H9 (cell line): ENCODE measurements at regions not wholly inside any gene's neighbourhood (a gene's known extent, or its start where the extent isn't known, plus 50 kb on each side); places are given as distances from the start of the nearest gene placed in this dataset.

Experiments
- DNase-seq: peaks from one replicate; pipeline ENCODE4 v3.0.0-alpha.2; 2017
- H2AFZ ChIP-seq: one replicate; pipeline ENCODE4 v1.6.1; 2013; ENCODE audit warnings: mild to moderate bottlenecking, low read length, control low read depth, moderate library complexity
- H2AK5ac ChIP-seq: 2 replicates; pipeline ENCODE4 v1.6.1; 2013; ENCODE audit warnings: low read length, control low read depth, mixed read lengths; ENCODE audit not compliant: insufficient read length
- H2BK120ac ChIP-seq: one replicate; pipeline ENCODE4 v1.6.1; 2013; ENCODE audit warnings: low read depth, mild to moderate bottlenecking, low read length, control low read depth, inconsistent platforms; ENCODE audit not compliant: poor library complexity, severe bottlenecking
- H2BK12ac ChIP-seq: 2 replicates; pipeline ENCODE4 v1.6.1; 2013; ENCODE audit warnings: low read length, control low read depth, mixed read lengths, low read depth; ENCODE audit not compliant: insufficient read length
- H2BK15ac ChIP-seq: 2 replicates; pipeline ENCODE4 v1.6.1; 2013; ENCODE audit warnings: low read depth, low read length, control low read depth
- H2BK20ac ChIP-seq: one replicate; pipeline ENCODE4 v1.6.1; 2013; ENCODE audit warnings: low read depth, mild to moderate bottlenecking, low read length, control low read depth, inconsistent platforms; ENCODE audit not compliant: poor library complexity, severe bottlenecking
- H2BK5ac ChIP-seq: 2 replicates; pipeline ENCODE4 v1.6.1; 2013; ENCODE audit warnings: low read length, control low read depth, mixed read lengths; ENCODE audit not compliant: insufficient read length
- H3K14ac ChIP-seq: 2 replicates; pipeline ENCODE4 v1.6.1; 2013; ENCODE audit warnings: low read length, control low read depth; ENCODE audit not compliant: insufficient read depth
- H3K18ac ChIP-seq: 2 replicates; pipeline ENCODE4 v1.6.1; 2013; ENCODE audit warnings: low read depth, mild to moderate bottlenecking, mixed read lengths, low read length, control low read depth; ENCODE audit not compliant: insufficient read length
- H3K23ac ChIP-seq: 2 replicates; pipeline ENCODE4 v1.6.1; 2013; ENCODE audit warnings: low read length, control low read depth, mixed read lengths, low read depth; ENCODE audit not compliant: insufficient read length
- H3K23me2 ChIP-seq: 2 replicates; pipeline ENCODE4 v1.6.1; 2013; ENCODE audit warnings: low read depth, mild to moderate bottlenecking, mixed read lengths, low read length, control low read depth; ENCODE audit not compliant: insufficient read length, poor library complexity, severe bottlenecking
- H3K27ac ChIP-seq: 2 replicates; pipeline ENCODE4 v1.5.1; 2013; ENCODE audit warnings: low read length, control low read depth, mixed read lengths, low read depth; ENCODE audit not compliant: insufficient read length
- H3K27me3 ChIP-seq: 2 replicates; pipeline ENCODE4 v1.6.1; 2013; ENCODE audit warnings: low read length, control low read depth, inconsistent platforms; ENCODE audit not compliant: insufficient read depth
- H3K4ac ChIP-seq: 2 replicates; pipeline ENCODE4 v1.6.1; 2013; ENCODE audit warnings: low read depth, mild to moderate bottlenecking, control low read depth, inconsistent platforms, low read length, moderate library complexity
- H3K4me1 ChIP-seq: 2 replicates; pipeline ENCODE4 v1.6.1; 2013; ENCODE audit warnings: low read length, control low read depth, inconsistent platforms; ENCODE audit not compliant: insufficient read depth
- H3K4me2 ChIP-seq: 2 replicates; pipeline ENCODE4 v1.6.1; 2013; ENCODE audit warnings: low read length, control low read depth, mixed read lengths; ENCODE audit not compliant: insufficient read length, insufficient read depth
- H3K56ac ChIP-seq: 2 replicates; pipeline ENCODE4 v1.6.1; 2013; ENCODE audit warnings: low read depth, mild to moderate bottlenecking, mixed read lengths, low read length, control low read depth; ENCODE audit not compliant: insufficient read length
- H3K79me1 ChIP-seq: 2 replicates; pipeline ENCODE4 v1.6.1; 2013; ENCODE audit warnings: low read depth, mild to moderate bottlenecking, moderate library complexity, low read length, control low read depth, inconsistent platforms; ENCODE audit not compliant: insufficient read depth, poor library complexity, severe bottlenecking
- H3K79me2 ChIP-seq: 2 replicates; pipeline ENCODE4 v1.6.1; 2013; ENCODE audit warnings: low read length, control low read depth, inconsistent platforms; ENCODE audit not compliant: insufficient read depth
- H3K9ac ChIP-seq: 2 replicates; pipeline ENCODE4 v1.6.1; 2013; ENCODE audit warnings: low read length, control low read depth, mixed read lengths; ENCODE audit not compliant: insufficient read length; ENCODE audit errors: extremely low read depth
- H3K9me3 ChIP-seq: one replicate; pipeline ENCODE4 v1.6.1; 2013; ENCODE audit warnings: low read depth, low read length, inconsistent platforms; ENCODE audit not compliant: control insufficient read depth
- H3T11ph ChIP-seq: one replicate; pipeline ENCODE4 v1.6.1; 2013; ENCODE audit warnings: mild to moderate bottlenecking, low read length, control low read depth, inconsistent platforms
- H4K20me1 ChIP-seq: one replicate; pipeline ENCODE4 v1.6.1; 2013; ENCODE audit not compliant: control insufficient read depth, insufficient read length, insufficient read depth
- H4K5ac ChIP-seq: 2 replicates; pipeline ENCODE4 v1.6.1; 2013; ENCODE audit warnings: low read depth, mild to moderate bottlenecking, mixed read lengths, low read length, control low read depth; ENCODE audit not compliant: insufficient read length
- H4K8ac ChIP-seq: replicated peaks from 2 replicates; pipeline ENCODE4 v1.6.1; 2013; ENCODE audit warnings: low read length, control low read depth, mixed read lengths, low read depth; ENCODE audit not compliant: insufficient read length
- H4K91ac ChIP-seq: 2 replicates; pipeline ENCODE4 v1.6.1; 2013; ENCODE audit warnings: low read depth, mild to moderate bottlenecking, moderate library complexity, mixed read lengths, low read length, control low read depth; ENCODE audit not compliant: insufficient read length
- H3K27ac Mint-ChIP-seq, 3 experiments: 2 replicates in 2 of 3; 3 replicates in 1 of 3; pipeline ENCODE4 v1.8.0; 2020 to 2021; ENCODE audit warnings: mixed read lengths in 3 of 3, mild to moderate bottlenecking in 1 of 3, moderate library complexity in 1 of 3
- H3K27me3 Mint-ChIP-seq: 2 replicates; pipeline ENCODE4 v1.8.0; 2021; ENCODE audit warnings: low read depth, mild to moderate bottlenecking, moderate library complexity, mixed read lengths
- H3K36me3 Mint-ChIP-seq, 3 experiments: 2 replicates in 2 of 3; 3 replicates in 1 of 3; pipeline ENCODE4 v1.8.0; 2020 to 2021; ENCODE audit warnings: low read depth in 3 of 3, mixed read lengths in 3 of 3; ENCODE audit not compliant: insufficient read depth in 1 of 3
- H3K4me1 Mint-ChIP-seq, 2 experiments: 2 replicates each; pipeline ENCODE4 v1.8.0; 2020; ENCODE audit warnings: mixed read lengths in 2 of 2
- H3K4me3 Mint-ChIP-seq, 2 experiments: 2 replicates in 1 of 2; 3 replicates in 1 of 2; pipeline ENCODE4 v1.8.0; 2020 to 2021; ENCODE audit warnings: mild to moderate bottlenecking in 2 of 2, mixed read lengths in 2 of 2, moderate library complexity in 1 of 2
- H3K9me3 Mint-ChIP-seq, 2 experiments: 2 replicates in 1 of 2; 3 replicates in 1 of 2; pipeline ENCODE4 v1.8.0; 2020; ENCODE audit warnings: mild to moderate bottlenecking in 2 of 2, mixed read lengths in 2 of 2, moderate library complexity in 1 of 2
- CTCF ChIP-seq: fragments of 200-600 bp; sonication (generic); conservative IDR thresholded peaks from 3 replicates; pipeline ENCODE4 v1.8.0; 2021; ENCODE audit warnings: antibody characterized with exemption, mild to moderate bottlenecking
- WGBS: extraction: QIAGEN DNeasy Blood & Tissue Kit; methylation state at CpG from one replicate; pipeline ENCODE4 v1.1.7; 2013; ENCODE audit warnings: missing lambda C conversion rate, low lambda C conversion rate, mixed read lengths; ENCODE audit not compliant: insufficient read length; ENCODE audit errors: extremely low coverage; 5-methylcytosine and 5-hydroxymethylcytosine counted together

DNA sequence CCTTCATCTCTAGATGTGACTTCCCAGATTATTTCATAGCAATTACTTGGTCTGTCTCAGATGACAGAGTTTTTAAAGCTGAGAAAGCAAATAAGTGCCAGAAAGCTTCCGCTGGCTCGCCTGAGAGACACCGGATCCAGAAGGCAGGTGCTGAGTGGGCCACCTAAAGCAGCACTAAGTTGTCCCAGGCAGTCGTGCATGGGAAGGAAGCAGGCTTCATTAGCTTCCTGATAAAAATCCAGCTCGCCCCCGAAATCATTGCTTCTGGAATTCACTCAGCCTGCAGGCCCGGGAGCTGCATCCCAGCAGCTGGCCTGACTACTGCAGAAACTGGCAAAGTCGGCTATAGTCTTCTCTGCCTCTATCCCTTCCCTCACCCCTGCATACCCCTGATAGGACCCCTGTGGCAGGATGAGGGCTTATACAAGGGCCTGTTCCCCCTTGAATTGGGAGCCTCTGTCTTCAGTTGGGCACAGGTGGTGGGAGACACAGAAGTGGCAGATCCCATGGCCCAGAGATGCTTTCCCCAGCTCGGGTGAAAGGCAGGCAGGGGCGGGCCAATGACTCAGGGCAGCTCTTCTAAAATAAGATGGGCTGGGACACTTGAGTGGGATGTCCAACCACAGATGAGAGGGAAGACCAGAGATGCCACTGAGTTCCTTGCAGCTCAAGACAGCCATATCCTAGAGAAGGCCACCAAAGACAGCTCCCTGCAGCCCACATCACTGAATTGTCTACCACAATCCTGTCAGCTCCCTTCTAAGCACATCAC is 262.4 kb upstream of the PKDCC start:
- Histone ChIP-seq H3K14ac (no peak overlapping the region), H2BK120ac (no peak overlapping the region), H3K4me1 (no peaks in the 10 kb centered on the region), H4K8ac (no peak overlapping the region), H3K23ac (no peak overlapping the region), H2AK5ac (no peak overlapping the region), H3K18ac (no peak overlapping the region), H3K27me3 (no peaks in the 10 kb centered on the region), H2AFZ (no peak overlapping the region), H3K79me2 (no peaks in the 10 kb centered on the region), H2BK20ac (no peak overlapping the region), H2BK12ac (no peak overlapping the region), H3K27ac (no peak overlapping the region), H4K20me1 (no peaks in the 10 kb centered on the region), H3T11ph (no peak overlapping the region), H2BK5ac (no peak overlapping the region), H3K23me2 (no peaks in the 10 kb centered on the region), H3K9me3 (no peaks in the 10 kb centered on the region), H3K4me2 (no peak overlapping the region), H4K91ac (no peak overlapping the region), H2BK15ac (no peak overlapping the region), H4K5ac (no peak overlapping the region), H3K79me1 (no peaks in the 10 kb centered on the region), H3K4ac (no peak overlapping the region), H3K9ac (no peak overlapping the region), H3K56ac (no peak overlapping the region)
- no CpG with 5 or more reads among the region's 10 CpGs for WGBS
- DNase-seq = no peak
- Mint-ChIP-seq H3K27ac (no peak overlapping the region), H3K27me3 (no peaks in the 10 kb centered on the region; the same call in 1 of the 2 replicates), H3K4me1 (no peaks in the 10 kb centered on the region; a peak in 1 of 4 replicates), H3K36me3 (no peaks in the 10 kb centered on the region), H3K9me3 (no peaks in the 10 kb centered on the region), H3K4me3 (no peak overlapping the region)
- TF ChIP-seq CTCF = no peak
